CD4-positive, alpha-beta T cell (primary cell): ENCODE measurements at regions not wholly inside any gene's neighbourhood (a gene's known extent, or its start where the extent isn't known, plus 50 kb on each side); places are given as distances from the start of the nearest gene placed in this dataset.

Source experiments
- ATAC-seq: fragments of 200-7000 bp; cut with Tn5 transposase; one replicate; pipeline ENCODE4 v1.10.0; 2022; ENCODE audit warnings: mild to moderate bottlenecking; ENCODE audit not compliant: poor library complexity
- CTCF ChIA-PET: fragments of 350-600 bp; sonication (Branson Sonifier 250); formaldehyde crosslinking; loops from one replicate; lab custom pipeline; 2021; ENCODE audit warnings: antibody characterized with exemption, inconsistent platforms; lab: Charles Lee
- POLR2A ChIA-PET: fragments of 350-600 bp; sonication (Branson Sonifier 250); formaldehyde crosslinking; loops from one replicate; lab custom pipeline; 2021; ENCODE audit warnings: antibody characterized with exemption, inconsistent platforms; lab: Charles Lee
- DNase-seq, 14 experiments: peaks; one replicate each; pipeline ENCODE4 v3.0.0-alpha.2; 2013 to 2020; ENCODE audit warnings: mixed read lengths in 2 of 14
- H3K27ac ChIP-seq, 2 donors: one replicate each; pipeline versions ENCODE4 v1.5.1 to v1.7.0; 2013; ENCODE audit warnings: low read length in 2 of 2, low read depth in 1 of 2, mild to moderate bottlenecking in 1 of 2
- H3K27me3 ChIP-seq, 2 experiments: 1 replicate in 1 of 2; 2 replicates in 1 of 2; pipeline versions ENCODE4 v1.6.1 to v1.7.0; 2013; ENCODE audit warnings: low read length in 2 of 2, control low read depth in 1 of 2, mild to moderate bottlenecking in 1 of 2, moderate library complexity in 1 of 2; ENCODE audit not compliant: insufficient read depth in 2 of 2, control insufficient read depth in 1 of 2
- H3K36me3 ChIP-seq: one replicate; pipeline ENCODE4 v1.6.1; 2013; ENCODE audit warnings: low read length, control low read depth; ENCODE audit not compliant: insufficient read depth
- H3K4me1 ChIP-seq: one replicate; pipeline ENCODE4 v1.6.1; 2013; ENCODE audit warnings: low read length, control low read depth; ENCODE audit not compliant: insufficient read depth
- H3K4me3 ChIP-seq: one replicate; pipeline ENCODE4 v1.5.1; 2013; ENCODE audit warnings: mild to moderate bottlenecking, low read length, moderate library complexity
- H3K9me3 ChIP-seq, 2 experiments: 1 replicate in 1 of 2; 2 replicates in 1 of 2; pipeline versions ENCODE4 v1.6.1 to v1.7.0; 2013; ENCODE audit warnings: low read length in 2 of 2, mild to moderate bottlenecking in 2 of 2, control low read depth in 1 of 2, moderate library complexity in 1 of 2; ENCODE audit not compliant: control insufficient read depth in 1 of 2, insufficient read depth in 1 of 2
- H3K27ac Mint-ChIP-seq: one replicate; pipeline ENCODE4 v1.8.0; 2020; ENCODE audit warnings: mixed read lengths
- H3K27me3 Mint-ChIP-seq: one replicate; pipeline ENCODE4 v1.8.0; 2021; ENCODE audit warnings: mixed read lengths
- H3K36me3 Mint-ChIP-seq: one replicate; pipeline ENCODE4 v1.8.0; 2021; ENCODE audit warnings: low read depth, mixed read lengths
- H3K4me1 Mint-ChIP-seq: one replicate; pipeline ENCODE4 v1.8.0; 2021; ENCODE audit warnings: low read depth, mixed read lengths
- H3K4me3 Mint-ChIP-seq: one replicate; pipeline ENCODE4 v1.8.0; 2020; ENCODE audit warnings: mild to moderate bottlenecking, mixed read lengths
- H3K9me3 Mint-ChIP-seq: one replicate; pipeline ENCODE4 v1.8.0; 2020; ENCODE audit warnings: mixed read lengths
- intact Hi-C, 2 experiments: fragments of 100-400 bp; cut with DNase I in 1 of 2; cut with micrococcal nuclease in 1 of 2; formaldehyde crosslinking; loops; one replicate each; pipeline versions ENCODE4 v1.15.1 to v1.9.0; 2023 to 2025; cut with DNase I, micrococcal nuclease
- TF ChIP-seq, protein P1 (sequence below): fragments of 200-600 bp; IDR thresholded peaks from one replicate; pipeline ENCODE4 v1.8.0; 2022; ENCODE audit warnings: antibody characterized with exemption, mild to moderate bottlenecking

DNA sequence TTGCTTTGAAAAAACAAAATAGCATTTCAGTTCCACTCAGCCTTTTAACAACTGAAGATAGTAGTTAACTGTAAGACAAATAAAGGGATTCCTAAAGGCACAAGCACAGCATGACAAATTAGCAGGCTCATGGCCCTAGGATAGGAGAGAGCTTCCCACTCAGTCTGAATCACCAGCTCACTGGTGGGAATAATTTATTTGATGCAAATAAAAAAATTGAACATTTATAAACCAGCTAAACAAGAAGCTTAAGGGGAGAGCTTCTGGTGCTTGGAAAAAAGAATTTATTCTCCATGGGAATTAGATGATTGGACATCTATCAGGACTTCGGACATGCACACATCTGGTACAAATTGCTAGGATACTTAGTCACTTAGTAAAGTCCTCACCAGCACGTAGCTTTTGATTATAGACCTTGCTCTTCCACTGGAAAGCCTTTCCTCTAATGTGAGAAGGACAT lies 294.1 kb upstream of the TNC start:
- ATAC-seq, result no peak
- DNase-seq, result no peak
- Mint-ChIP-seq H3K27me3 (peaks cover 9% of the 10 kb centered on the region), H3K36me3 (no peaks in the 10 kb centered on the region), H3K4me1 (no peaks in the 10 kb centered on the region), H3K9me3 (no peaks in the 10 kb centered on the region), H3K27ac (no peak overlapping the region), H3K4me3 (no peak overlapping the region)
- Histone ChIP-seq H3K27me3 (no peaks in the 10 kb centered on the region), H3K4me1 (no peaks in the 10 kb centered on the region), H3K9me3 (no peaks in the 10 kb centered on the region), H3K36me3 (no peaks in the 10 kb centered on the region), H3K27ac (no peak overlapping the region), H3K4me3 (no peak overlapping the region)
- TF ChIP-seq, protein P1, sequence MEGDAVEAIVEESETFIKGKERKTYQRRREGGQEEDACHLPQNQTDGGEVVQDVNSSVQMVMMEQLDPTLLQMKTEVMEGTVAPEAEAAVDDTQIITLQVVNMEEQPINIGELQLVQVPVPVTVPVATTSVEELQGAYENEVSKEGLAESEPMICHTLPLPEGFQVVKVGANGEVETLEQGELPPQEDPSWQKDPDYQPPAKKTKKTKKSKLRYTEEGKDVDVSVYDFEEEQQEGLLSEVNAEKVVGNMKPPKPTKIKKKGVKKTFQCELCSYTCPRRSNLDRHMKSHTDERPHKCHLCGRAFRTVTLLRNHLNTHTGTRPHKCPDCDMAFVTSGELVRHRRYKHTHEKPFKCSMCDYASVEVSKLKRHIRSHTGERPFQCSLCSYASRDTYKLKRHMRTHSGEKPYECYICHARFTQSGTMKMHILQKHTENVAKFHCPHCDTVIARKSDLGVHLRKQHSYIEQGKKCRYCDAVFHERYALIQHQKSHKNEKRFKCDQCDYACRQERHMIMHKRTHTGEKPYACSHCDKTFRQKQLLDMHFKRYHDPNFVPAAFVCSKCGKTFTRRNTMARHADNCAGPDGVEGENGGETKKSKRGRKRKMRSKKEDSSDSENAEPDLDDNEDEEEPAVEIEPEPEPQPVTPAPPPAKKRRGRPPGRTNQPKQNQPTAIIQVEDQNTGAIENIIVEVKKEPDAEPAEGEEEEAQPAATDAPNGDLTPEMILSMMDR, result no peak
- POLR2A ChIA-PET, result no interaction called here
- intact Hi-C loops, result no loop called here
- CTCF ChIA-PET, result no interaction called here

DNA sequence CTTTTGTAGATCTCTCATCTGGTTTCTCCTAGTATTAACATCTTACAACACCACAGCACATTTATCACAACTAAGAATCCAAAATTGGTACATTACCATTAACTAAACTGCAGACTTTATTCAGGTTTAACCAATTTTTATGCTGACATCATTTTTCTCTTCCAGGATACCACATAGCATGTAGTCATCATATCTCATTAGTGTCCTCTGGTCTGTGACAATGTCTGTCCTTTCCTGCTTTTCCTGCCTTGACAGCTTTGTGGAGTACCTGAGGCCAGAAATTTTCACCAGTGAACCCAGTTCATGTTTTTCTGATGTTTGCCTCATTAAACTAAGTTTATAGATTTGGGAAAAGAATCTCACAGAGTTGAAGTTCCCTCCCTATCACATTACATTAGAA lies 294.7 kb upstream of the TNC start:
- Mint-ChIP-seq H3K9me3 (no peaks in the 10 kb centered on the region), H3K36me3 (no peaks in the 10 kb centered on the region), H3K27me3 (peaks cover 9% of the 10 kb centered on the region), H3K4me3 (no peak overlapping the region), H3K4me1 (no peaks in the 10 kb centered on the region), H3K27ac (no peak overlapping the region)
- Histone ChIP-seq H3K9me3 (no peaks in the 10 kb centered on the region), H3K27me3 (no peaks in the 10 kb centered on the region), H3K36me3 (no peaks in the 10 kb centered on the region), H3K4me1 (no peaks in the 10 kb centered on the region), H3K27ac (no peak overlapping the region), H3K4me3 (no peak overlapping the region)
- intact Hi-C loops, result no loop called here
- DNase-seq (no peak), ATAC-seq (no peak)
- POLR2A ChIA-PET, result no interaction called here
- CTCF ChIA-PET, result no interaction called here
- TF ChIP-seq, protein P1, result no peak

DNA sequence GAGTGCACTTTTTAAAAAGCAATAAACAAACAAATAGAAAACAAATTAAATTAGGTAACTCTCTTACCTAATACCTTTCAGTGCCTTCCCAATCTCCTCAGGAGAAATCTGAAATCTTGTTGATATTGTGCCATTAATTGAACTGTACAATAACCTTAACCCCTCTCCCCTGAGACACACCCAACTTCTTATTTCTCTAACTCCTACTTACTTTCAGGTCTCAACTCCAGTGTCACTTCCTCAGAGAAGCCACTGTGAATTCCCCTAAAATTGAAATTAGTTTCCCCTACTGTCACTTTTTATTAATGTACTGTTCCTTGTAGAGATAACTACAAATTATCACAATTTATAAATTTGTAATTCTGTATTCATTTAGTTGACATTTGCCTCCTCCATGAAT lies 295.3 kb upstream of the TNC start:
- Histone ChIP-seq H3K27me3 (no peaks in the 10 kb centered on the region), H3K27ac (no peak overlapping the region), H3K36me3 (no peaks in the 10 kb centered on the region), H3K4me3 (no peak overlapping the region), H3K4me1 (no peaks in the 10 kb centered on the region), H3K9me3 (no peaks in the 10 kb centered on the region)
- H3K4me3 Mint-ChIP-seq, result no peak overlapping the region
- ChIA-PET POLR2A (no interaction called here), CTCF (no interaction called here)
- no peaks in the 10 kb centered on the region for H3K9me3 Mint-ChIP-seq
- intact Hi-C loops, result no loop called here
- no peak overlapping the region for H3K27ac Mint-ChIP-seq
- DNase-seq (no peak), ATAC-seq (no peak)
- H3K36me3 Mint-ChIP-seq, result no peaks in the 10 kb centered on the region
- peaks cover 8% of the 10 kb centered on the region for H3K27me3 Mint-ChIP-seq
- no peaks in the 10 kb centered on the region for H3K4me1 Mint-ChIP-seq
- TF ChIP-seq, protein P1, result no peak
